Stimulated activated CD4-positive, alpha-beta T cell treated with anti-CD3 and anti-CD28 coated beads, Interleukin-1b, Interleukin-23, amount 100 ng/mL, for 48 hours (primary cell): ENCODE measurements at regions not wholly inside any gene's neighbourhood (a gene's known extent, or its start where the extent isn't known, plus 50 kb on each side); places are given as distances from the start of the nearest gene placed in this dataset.
A peak's percentile ranks its signal among the peaks of the same experiment; 100 is the strongest.
"Not testable (repeated sequence)": the region's sequence is repeated elsewhere in the genome, so short reads cannot be mapped to it uniquely, and the experiment has no call there.

Source experiments
- DNase-seq: peaks from one replicate; pipeline ENCODE4 v3.0.0-alpha.2; 2020

DNA sequence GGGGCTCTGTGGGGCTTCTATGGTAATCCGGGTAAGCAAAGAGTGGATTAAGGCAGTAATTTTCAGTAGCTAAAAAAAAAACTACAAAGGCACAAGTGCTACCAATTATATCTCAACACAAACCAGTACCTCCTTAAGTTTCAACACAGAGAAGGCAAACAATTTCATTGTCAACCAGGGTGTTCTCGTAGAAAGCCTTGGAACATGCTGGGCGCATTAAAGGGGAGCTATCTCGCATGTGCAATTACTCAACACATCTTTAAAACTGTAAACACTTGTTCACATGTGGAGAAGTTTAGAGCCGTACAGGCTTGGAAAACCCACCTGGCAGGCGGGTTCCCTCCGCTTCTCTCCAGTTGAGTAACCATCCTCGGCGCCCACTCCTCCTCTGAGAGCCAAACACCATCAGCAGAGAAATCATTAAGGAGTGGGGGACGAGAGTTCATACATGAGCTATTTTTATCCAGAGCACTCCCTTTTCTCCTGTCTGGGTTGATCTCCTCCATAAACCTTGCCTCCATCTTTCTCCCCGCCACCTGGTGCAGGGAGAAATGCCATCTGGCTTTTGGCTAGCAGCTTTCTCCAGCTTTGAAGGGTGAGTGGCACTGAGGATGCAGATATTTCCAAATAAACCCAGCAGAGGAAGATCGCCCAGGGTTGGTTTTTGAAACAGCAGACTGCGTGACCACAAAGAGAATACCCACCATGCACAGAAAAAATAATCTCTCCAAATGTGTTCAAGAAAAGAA is 287.1 kb downstream of the WDR11 start:
- no peak for DNase-seq

DNA sequence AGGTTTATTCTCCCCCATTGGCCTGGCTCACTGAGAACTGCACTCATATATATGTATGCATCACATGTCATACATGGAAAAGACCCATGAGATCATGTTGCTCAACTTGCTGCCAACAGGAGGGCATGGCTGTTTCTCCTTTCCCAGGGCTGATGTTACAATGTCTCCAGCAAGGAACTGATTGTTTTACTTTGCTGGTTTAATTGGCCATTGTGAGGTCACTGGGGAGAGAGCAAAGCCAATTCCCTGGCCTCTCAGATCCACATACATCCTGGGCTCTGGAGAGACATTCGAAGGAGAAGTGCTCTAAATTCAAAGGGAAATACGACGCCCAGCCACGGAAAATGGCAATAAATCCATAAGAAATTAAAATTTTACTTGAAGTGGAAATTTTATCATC is 287.8 kb downstream of the WDR11 start:
- DNase-seq: no peak

DNA sequence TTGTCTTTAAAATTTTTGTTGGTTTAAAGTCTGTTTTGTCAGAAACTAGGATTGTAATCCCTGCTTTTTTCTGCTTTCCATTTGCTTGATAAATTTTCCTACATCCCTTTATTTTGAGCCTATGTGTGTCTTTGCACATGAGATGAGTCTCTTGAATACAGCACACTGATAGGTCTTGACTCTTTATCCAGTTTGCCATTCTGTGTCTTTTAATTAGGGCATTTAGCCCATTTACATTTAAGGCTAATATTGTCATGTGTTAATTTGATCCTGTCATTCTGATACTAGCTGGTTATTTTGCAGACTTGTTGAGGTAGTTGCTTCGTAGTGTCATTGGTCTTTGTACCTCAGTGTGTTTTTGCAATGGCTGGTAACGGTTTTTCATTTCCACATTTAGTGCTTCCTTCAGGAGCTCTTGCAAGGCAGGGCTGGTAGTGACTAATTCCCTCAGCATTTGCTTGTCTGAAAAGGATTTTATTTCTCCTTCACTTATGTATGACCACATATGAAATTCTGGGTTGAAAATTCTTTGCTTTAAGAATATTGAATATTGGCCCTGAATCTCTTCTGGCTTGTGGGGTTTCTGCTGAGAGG is 294.7 kb downstream of the WDR11 start:
- DNase-seq: not testable (repeated sequence)

DNA sequence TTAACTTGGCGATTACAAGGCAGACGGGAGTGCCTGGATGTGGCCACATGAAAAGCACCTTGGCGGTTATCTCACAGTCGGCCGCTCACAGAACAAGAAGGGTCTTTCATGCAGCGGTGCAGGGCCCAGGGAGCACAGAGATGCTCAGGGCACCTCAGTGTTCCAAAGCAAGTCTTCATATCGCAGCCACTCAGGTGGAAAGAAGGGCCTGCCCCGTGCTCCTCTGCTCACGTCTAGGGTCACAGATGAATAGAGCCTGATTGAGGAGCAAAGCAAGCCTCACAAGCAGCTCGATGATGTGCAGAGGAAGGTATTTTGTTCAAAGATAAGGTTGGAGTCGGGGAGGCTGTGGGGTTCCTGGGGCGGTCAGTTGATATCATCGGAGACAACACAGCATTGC is 297.8 kb downstream of the WDR11 start:
- DNase-seq: no peak

DNA sequence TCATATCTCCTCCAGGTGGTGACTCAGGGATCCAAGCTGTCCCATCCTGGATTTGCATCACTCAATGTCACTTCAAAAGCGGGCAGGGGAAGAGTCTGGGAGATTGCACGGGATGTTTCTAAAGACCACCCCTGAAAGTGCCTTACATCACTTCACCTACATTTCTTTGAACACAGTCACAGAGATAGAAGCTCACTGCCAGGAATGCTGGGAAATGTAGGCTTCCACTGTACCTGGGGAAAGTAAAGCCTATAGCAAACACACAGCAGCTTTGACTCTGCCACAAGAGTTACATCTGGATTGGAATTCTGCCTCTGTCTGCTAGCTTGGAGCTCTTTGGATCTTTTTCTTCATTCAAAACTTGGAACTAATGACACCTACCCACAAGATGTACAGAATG is 300.9 kb downstream of the WDR11 start:
- DNase-seq: no peak

DNA sequence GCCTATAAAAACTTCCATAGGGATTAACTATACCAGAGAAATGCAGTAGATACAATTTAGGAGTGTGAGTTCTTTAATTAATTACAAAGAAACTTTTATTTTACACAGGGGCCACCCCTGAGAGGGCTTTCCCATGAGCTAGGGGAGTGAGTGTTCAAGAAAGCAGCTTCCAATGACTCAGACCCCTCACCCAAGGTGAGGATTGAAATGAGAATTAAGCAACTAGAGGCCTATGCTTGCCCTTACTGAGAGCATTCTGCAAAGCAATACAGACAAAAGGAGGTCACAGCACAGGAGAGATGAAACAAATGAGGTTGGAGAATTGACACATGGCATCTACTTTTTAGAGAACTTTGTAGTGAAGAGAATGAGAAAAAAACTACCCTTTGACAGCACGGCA is 301.8 kb downstream of the WDR11 start:
- DNase-seq: no peak

DNA sequence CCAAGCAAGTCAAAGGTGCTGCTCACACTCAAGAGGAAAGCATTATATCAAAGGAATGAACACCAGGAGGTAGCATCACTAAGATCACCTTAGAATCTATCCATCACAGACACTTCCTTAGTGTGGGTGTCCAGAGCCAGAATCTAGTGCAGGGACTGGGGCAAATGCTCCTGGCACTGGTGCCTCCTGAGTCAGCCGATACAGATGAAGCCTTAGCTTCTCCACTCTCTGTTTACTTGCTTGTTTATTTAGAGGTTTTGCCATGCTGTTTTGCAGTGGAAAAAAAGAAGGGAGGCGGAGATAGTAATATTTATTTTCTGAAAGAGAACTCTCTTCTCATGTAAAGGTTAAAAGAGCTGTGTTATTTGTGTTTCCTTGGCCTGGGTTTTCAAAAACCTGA is 303.1 kb downstream of the WDR11 start:
- no peak for DNase-seq

DNA sequence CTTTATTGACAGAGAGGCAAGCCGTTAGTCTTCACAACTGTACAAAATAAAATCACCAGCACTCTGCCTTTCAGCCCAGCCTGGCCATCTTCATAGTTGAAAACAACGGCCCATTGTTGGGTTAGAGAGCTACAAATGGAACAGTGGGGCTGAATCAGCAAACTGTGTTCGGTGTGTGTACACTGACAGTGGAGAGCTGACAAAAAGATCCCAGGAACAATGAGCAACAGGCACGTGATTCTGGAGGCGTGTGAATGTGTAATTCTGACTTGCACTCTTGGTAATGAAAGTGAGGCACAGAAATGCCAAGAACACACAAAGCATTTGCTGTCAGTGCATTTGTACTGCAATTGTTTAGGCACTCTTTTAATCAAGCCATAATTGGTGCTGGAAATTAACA is 303.7 kb downstream of the WDR11 start:
- no peak for DNase-seq

DNA sequence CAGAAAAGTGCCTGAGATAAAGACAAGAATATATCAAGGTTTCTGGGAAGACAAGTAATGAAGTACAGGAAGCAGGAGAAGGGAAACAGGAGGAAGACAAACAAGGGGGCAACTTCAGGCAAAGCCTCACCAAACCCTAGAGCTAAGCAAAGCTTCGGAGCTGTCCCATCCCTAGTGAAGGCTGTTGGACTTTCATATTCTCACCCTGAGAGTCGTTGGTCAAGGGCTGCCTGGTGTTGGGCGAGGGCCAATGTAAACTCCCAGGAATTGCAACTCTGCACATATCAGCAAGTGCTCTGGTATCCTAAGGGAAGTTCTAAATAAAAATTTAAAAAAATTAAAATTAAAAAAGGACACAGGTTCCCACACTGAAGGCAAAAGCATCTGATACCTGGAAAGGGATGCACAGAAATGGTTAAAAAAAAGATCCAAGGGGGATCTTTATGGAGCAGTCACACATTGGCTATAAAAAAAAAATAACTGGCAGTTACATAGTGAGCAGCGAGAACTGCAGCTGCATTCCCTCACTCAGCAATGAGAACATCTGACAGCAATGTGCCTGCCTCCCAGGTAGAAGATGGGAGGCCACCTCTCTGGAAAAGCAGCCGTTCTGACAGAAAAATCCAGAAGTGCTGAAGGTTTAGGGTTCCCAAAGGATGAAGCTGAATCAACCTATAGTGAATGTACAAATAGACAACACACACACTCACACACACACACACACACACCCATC is 304.7 kb downstream of the WDR11 start:
- no peak for DNase-seq

DNA sequence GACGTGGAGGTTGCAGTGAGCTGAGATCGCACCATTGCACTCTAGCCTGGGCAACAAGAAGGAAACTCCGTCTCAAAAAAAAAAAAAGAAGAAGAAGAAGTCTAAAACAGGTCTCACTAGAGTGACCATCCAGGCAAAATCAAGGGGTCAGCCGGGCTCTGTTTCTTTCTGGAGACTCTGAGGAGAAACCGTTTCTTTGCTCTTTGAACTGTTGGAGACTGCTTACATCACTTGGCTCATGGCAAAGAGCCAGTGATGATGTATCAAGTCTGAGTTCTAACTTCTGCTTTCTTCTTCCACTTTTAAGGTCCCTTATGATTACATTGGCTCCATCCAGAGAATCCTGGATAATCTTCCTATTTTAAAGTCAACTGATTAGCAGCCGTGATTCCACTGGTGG is 306.8 kb downstream of the WDR11 start:
- no peak for DNase-seq

DNA sequence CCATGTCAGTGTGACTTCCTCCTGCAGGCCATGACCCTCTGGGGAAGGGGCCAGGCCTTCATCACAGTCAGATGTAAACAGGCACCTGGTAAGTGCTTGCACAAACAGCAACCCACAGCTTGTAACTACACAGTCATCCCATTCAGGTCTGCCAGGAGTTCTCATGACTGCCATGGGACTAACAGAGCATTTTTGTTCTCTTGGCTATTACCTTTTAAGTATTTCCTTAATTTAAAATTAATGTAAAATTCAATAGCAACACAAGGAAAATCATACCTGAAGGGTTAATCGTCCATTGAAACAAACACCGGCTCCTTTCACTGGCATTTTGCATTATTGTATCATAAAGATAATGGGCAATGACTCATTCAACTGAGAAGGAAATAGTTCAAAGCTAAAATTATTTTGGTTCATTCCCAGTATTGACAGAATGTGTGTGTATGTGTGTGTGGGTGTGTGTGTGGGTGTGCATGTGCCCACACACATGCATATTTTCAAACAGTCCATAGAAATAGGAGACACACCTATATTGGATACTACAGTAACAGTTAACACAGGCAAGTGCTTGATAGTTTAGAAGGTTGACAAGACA is 307.9 kb downstream of the WDR11 start:
- no peak for DNase-seq

DNA sequence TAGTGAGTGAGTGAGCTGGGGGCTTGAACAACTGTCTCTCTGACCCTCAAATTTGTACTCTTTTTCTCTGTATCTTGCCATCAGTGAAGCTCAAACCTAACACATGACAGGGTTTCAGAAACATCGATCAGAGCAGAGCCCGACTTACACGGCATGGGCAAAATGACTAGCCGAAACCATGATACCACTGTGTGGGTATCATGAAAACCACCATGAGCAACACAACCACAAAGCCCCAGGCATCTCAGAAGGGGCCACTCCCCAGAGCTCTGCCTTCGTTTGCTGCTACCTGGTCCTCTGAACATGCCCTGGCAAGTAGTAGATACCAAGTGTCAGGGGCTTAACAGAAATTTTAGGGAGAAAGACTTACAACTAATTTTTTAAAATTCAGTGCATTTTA is 308.5 kb downstream of the WDR11 start:
- DNase-seq: peak; percentile 13

DNA sequence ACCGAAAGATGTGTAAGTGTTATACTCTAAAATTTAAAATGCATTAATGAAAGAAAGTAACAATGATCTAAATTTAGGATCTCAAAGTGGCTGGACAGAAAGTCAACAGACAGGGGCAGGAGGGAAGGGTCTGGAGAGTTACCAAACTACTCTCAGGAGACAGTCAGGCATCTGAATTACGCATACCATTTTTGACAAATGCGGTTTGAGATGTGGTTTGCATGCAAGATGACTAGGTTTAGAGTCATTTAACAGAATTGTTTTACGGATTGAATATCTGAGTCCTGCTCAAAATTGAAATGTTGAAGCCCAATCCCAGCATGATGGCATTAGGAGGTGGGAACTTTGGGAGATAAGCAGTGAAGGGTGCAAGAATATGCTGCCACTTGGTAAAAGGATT is 314.1 kb downstream of the WDR11 start:
- DNase-seq: no peak

DNA sequence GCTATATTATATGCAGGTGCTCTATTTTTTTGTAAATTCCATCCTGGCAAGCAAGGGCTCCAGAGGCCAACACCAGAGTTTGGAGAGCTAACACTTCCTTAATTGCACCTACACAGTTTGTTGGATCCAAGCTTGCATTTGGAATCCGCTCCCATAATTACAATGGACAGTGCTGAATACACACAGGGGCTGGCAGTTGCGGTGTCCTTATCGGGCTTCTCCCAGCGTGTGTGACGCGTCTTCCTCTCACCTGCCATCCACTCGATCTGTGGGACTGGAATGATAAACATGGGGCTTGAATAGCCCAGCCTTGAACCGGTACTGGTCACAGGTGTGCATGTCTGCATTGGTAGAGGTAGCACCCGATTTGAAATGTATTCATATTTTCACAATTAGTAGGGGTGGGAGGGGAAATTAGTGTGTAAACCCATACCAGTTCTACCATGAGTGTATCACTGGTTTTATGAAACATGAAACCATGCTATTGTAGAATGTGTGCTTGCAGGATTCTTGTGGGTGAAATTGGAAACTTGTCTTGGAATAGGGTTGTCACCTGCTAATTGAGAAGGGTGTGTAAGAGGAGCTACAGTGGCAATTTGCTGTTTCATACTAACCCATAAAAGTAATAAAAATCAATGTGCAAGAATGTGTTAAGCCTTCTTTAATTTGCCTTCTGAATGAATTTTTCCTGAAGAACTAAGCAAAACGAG is 316.5 kb downstream of the WDR11 start:
- no peak for DNase-seq

DNA sequence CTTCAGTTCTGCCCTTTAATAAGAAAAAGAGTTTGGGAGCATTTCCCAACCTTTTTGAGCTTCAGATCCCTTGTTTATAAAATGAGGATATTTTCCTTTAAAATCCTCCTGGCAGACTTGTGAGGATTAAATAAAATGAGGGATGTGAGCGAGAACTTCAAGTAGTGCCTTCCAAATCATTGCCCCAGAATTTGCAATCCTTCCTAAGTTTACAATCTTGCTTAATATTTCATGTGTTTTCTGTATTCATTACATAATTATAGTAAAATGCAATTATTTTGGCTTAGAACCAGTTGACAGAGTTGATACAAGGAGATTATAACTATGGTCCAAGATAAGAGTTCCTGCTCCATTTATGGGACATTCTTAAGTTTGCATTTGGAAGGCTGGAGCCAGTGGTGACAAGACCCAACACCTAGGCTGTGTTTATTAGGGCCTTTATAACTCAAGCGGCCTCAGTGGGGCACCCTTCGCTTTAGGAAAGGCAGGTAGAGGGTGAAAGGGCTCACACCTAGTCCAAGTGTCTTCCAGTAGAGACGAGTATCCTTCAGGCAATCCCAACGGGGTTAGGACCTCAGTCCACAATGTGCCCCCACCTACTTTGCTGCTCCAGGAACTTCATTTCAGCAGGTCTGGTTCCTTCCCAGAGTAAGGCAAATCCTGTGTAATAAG is 317.5 kb downstream of the WDR11 start:
- no peak for DNase-seq

DNA sequence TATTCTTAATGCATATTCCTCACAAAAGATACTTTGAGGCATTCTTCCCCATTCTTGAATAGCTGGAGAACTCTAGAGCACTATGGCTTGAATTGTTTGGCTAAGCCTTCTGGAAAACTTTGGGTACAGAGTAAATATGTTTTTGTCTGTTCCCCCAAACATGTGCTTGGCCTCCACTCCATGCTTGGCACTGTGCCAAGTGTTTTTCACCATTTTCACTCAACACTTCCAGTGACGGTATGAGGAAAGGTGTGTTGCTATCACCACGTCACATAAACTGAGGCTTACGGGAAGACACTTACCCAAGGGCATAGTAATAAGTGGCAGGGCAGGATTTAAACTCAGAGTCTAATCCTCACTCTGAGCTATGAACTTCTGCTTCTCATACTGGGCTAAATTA is 318.2 kb downstream of the WDR11 start:
- no peak for DNase-seq

DNA sequence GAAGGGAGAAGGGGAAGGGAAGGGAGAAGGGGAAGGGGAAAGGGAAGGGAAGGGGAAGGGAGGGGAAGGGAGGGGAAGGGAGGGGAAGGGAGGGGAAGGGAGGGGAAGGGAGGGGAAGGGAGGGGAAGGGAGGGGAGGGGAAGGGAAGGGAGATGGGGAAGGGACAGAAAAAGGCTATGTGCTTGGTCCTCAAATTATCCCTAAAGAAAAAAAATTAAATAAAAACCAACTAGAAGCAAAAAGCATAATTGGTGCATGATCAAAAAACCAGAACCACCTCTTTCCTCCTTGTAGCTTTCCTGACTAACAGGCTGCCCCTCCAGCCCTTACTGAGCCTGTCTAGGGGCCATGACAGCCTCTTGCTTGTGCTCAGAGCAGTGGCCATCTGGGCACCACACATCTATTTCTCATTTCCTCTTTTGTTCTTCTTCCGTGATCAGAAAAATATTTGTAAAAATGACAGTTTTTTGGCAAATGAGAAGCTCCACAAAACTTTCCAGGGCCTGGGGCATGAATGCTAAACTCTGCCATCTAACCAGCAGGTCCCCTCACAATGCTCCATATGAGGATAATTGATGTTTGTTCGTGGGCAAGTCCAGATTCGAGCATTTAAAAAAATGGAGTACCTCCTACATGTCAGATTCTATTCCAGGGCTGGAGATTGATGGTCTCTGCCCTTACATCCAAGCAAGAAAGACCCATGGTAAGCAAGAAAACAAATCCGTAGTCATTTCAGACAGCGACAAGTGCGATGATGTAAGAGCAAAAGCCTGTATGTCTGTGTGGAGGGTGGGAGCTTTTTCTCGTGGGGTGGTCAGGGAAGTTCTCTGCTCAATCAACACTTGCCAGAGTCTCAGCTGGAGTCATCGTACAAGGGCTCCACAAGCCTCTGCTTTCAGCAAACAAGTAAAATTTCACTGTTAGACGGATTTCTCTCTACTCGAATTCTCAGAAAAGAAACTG is 320.9 kb downstream of the WDR11 start:
- DNase-seq: no peak

DNA sequence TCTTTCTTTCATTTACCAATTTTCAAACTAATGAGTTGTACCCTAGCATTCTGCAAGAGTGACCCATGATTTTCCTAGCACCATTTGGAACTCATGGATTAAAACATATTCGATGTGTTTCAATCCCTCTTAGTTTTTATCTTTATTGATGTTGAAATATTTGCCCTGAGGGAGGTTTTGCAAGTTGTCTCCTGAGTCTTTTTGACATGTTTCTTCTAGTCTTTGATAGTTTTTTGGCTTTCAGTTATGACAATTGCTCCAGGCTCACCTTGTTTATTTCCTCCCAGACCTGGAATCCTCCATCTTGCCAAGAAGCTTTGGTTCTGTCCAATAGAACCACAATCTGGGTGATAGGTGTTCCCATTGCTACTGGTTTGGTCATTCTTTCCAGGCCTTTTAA is 327.8 kb downstream of the WDR11 start:
- DNase-seq: no peak

DNA sequence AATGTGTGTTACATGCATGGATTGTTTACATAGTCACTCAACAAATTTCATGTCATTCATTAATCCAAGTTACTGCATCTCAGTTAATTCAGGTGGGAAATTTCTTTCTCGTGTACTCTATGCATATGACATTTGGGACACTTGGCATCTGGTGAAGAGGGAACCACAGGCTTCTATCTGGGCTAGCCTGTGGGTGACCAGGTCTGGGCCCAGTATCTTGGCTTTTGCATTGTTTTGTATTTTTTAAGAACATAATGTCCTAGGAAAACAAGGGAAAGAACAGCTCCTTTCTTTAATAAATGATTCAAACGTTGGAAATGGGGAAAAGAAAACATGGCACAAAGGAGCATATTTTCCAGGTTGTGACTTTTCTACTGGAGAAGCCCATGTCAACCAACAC is 331.1 kb downstream of the WDR11 start:
- no peak for DNase-seq

DNA sequence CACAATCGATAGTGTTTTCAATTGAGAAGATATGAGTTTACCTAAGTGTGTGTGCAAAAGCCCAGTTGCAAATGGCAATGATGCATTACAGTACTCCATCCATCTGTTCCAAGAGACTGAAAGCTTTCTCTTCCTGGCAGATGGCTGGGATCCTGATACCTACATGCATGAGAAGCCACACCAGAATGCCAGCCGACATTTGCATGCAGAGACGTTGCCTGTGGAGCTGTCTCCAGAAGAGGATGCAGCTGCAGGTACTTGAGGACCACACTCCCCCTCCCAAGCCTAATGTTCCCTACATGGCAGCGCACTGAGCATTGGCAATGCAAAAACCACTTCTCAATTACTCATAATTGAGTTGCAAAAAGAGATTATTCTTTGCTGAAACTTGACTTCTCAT is 332.1 kb downstream of the WDR11 start:
- no peak for DNase-seq

DNA sequence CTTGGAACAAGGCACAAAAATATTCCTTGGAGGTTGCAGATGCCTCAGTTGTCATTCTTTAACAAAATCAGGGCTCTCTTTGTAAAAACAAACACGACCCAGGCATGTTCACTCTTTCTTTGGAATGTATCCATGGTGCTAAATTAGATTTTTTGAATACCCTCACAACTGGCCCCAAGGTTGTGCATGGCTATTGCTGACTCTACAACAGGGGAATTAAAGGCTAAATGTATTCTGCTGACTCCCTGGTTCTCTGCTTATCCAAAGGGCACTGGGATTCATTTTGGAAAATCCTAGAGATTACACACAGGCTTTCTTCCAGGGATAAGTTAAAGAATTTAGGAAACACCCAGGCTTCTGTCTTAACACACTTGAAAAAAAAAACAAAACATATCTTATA is 332.5 kb downstream of the WDR11 start:
- DNase-seq: no peak
